ENCODE measurements at regions not wholly inside any gene's neighbourhood (a gene's known extent, or its start where the extent isn't known, plus 50 kb on each side); places are given as distances from the start of the nearest gene placed in this dataset.

DNA sequence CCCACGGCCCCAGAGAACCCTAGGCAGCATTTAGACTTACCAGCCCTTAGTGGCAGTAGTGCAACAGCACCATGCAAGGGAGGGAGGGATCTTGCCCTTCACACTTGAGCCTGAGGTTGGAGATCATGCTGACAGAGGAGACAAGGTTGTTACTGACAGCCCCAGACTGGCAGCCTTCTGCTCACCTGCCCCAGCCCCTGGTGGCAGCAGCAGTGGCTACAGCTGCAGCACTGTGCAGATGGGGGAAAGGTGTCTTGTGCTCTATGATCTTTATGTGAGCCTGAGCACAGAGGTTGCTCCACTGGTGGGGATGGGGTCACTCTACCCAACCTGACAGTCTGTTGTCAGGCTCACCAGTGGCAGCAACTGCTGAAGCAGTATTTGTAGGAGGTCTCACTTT, 501.2 kb upstream of the LRRTM4 start:
- no peak for DNase-seq (ENCODE audit: low read depth in 2 of 2)

DNA sequence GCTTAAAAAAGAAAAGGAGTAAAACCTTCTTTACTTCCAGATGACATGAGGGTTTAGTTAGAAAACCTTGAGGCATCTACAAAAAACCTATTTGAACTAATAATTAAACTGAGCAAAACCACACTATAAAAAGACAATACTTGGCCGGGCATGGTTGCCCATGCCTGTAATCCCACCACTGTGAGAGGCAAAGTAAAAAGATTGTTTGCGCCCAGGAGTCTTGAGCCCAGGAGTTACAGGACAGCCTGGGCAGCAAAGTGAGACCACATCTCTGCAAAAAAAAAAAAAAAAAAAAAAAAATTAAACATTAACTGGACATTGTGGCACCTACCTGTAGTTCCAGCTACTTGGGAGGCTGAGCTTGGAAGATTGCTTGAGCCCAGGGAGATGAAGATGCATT, 502.8 kb upstream of the LRRTM4 start:
- no peak for DNase-seq (ENCODE audit: low read depth in 2 of 2)

DNA sequence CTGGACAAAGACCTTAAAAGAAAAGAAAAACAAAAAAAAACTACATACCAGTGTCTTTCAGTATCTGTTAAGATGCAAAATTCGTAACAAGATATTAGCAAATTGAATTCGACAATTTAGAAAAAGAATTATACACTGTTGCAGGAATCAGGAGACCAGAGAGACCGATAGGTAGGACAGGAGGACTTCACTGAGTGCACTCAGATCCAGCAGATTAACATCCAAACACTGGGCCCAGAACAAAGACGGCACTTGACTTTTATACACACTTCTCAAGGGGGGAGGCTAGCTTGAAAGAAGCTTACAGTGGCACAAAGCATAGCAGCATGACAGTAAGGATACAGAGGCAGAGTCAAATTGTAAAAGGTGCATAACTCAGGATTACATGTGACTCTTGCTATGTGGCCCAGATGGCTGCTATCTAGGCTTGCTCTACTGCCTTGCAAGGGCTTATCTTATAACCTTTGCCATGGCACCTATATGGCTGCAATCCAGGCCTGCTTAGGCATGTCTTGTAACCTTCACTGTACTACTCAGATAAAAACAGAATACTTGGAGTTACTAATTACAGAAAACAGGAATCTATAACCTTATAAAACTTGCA, 507.3 kb upstream of the LRRTM4 start:
- no peak for DNase-seq (ENCODE audit: low read depth in 2 of 2)

DNA sequence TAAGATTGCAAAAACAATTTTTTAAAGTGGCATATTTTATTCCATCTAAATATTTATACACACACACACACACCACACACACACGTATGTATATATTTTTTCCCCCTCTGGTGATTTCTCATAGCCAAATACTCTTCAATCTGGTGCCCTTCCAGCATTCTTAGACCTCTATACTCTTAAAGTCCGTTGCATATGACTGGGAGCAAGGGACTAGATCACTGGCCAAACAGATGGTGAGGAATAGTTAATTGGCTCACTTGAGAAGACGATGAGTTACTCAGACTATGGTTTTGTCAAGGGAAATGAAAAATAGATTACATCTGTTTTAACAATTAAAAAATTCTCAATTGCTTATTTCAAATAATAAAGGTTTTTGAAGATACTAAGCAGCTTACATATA, 512.5 kb upstream of the LRRTM4 start:
- no peak for DNase-seq (ENCODE audit: low read depth in 2 of 2)

DNA sequence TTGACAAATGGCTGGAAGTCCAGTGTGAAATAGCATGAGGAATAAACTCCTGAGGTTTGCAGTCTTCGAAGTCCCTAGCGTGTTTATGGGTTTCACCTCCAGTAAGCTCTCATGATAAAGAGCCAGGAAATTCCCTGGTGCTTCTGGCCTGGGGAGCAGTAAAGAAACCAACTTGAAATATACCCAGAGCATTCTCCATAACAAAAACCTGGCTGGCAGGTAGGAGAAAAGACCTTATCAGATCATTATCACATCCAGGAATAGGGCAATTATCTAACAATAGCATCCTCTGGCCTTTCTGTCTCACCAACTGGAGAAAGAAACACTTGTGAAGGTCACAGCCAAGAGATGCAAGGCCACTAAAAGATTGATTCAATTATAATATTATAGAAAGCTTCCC, 513.6 kb upstream of the LRRTM4 start:
- DNase-seq (ENCODE audit: low read depth in 2 of 2) = no peak

DNA sequence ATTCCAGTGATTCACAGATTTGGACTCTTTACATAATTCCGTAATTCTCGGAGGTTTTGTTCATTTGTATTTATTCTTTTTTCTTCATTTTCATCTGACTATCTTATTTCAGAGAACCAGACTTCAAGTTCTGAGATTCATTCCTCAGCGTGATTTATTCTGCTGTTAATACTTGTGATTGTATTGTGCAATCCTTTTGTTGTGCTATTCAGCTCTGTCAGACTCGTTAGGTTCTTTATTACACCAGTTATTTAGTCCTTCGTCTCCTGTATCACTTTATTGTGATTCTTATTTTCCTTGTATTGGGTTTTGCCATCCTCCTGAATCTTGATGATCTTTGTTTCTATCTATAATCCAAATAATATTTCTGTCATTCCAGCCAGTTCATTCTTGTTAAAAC, 529.3 kb upstream of the LRRTM4 start:
- no peak for DNase-seq (ENCODE audit: low read depth in 2 of 2)

DNA sequence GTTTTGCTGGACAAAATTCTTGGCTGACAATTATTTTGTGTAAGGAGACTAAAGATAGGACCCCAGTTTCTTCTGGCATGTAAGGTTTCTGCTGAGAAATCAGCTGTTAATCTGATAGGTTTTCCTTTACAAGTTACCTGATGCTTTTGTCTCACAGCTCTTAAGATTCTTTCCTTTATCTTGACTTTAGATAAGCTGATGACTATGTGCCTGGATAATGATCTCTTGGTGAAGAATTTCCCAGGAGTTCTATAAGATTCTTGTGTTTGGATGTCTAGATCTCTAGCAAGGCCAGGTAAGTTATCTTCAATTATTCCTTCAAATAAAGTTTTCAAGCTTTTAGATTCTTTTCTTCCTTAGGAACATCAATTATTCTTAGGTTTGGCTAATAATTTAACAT, 534.8 kb upstream of the LRRTM4 start:
- no peak for DNase-seq (ENCODE audit: low read depth in 2 of 2)

DNA sequence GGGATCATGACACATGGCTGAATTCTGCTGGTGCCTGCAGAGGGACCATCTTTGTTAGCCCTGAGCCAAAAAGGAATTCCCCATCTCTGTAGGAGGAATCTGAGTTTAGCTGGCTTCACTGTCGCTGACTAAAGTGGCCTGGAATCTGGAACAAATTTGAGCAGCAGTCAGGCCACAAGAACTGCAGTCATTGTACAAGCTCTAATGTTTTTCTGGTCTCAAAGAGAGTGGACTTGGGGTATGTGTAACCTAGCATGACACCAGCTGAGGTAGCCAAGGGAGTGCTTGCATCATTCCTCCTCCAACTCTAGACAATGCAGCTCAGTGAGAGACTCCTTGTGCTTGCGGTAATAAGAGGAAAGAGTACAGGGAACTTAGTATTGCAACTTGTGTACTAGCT, 539.1 kb upstream of the LRRTM4 start:
- DNase-seq (ENCODE audit: low read depth in 2 of 2) = no peak

DNA sequence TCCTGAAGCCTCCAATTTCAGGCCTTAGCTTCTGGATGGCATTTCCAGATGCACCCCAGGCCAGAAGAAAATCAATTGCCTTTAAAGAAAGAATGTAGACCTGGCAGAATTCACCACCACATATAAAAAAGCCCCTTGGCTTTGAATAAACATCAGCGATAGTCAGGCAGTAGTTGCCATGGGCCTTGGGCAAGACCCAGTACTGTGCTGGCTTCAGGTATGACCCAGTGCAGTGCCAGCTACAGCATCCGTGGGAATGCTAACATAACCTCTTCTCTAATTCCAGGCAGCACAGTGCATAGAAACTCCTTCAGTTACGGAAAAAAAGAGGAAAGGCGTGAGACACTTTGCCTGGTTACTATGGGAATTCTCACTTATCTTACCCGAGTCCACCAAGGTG, 539.6 kb upstream of the LRRTM4 start:
- no peak for DNase-seq (ENCODE audit: low read depth in 2 of 2)

DNA sequence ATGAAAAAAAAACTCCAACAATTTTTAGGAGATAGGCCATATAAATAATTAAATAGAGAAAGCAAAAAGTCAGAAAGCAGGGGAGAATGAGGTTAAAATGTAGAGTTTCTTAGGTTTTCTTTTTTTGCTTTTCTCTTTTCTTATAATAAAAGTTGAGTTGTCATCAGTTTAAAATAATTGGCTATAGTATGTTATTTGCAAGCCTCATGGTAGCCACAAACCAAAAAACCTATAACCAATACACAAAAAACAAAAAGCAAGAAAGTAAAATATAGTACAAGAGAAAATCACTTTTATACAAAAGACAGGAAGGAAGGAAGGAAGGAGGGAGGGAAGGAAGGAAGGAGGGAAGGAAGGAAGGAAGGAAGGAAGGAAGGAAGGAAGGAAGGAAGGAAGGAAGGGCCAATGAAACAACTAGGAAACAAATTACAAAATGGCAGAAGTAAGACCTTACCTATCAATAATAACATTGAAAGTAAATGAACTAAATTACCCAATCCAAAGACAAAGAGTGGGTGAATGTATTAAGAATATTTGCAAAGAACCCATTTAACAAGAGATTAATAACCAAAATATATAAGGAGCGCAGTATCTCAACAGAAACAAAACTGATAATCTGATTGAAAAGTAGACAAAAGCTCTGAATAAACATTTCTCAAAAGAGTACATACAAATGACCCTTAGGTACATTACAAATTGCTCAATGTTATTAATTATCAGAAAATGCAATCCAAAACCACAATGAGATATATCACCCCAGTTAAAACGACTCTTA, 541.3 kb upstream of the LRRTM4 start:
- DNase-seq (ENCODE audit: low read depth in 2 of 2) = no peak

DNA sequence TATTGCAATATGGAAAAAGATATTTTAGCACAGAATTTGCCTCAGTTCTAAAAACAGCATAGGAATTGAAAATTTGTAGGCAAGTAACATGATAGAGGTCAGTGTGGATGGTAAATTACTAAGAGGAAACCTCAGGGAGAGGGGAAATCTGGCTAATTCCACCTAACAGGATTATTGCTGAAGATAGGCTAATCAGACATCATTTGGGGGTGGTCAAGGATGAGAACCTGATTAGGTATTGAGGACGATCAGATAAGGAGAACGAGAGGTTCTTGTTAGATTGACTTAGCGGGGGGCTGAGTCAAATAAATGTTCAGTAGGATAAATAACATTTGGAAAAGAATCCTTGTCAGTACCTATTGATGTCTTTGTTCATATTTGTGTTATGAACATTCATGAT, 543.2 kb upstream of the LRRTM4 start:
- no peak for DNase-seq (ENCODE audit: low read depth in 2 of 2)

DNA sequence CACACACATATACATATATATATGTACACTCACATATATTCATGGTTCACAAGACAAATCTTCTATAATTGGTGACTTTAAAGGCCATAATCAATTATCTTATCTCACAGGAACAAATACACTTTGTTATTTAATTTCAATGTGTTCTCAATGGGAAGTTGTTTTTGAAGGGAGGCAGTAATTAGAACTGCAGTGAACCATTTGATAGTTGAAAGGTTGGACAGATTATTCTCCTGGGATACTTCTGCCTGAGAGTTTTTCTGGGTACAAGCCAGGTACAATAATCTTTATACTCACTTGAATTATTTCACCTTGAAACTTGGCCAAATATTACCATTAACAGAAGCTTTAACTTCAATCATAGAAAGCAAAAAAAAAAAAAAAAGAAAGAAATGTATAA, 546.6 kb upstream of the LRRTM4 start:
- DNase-seq (ENCODE audit: low read depth in 2 of 2) = no peak

DNA sequence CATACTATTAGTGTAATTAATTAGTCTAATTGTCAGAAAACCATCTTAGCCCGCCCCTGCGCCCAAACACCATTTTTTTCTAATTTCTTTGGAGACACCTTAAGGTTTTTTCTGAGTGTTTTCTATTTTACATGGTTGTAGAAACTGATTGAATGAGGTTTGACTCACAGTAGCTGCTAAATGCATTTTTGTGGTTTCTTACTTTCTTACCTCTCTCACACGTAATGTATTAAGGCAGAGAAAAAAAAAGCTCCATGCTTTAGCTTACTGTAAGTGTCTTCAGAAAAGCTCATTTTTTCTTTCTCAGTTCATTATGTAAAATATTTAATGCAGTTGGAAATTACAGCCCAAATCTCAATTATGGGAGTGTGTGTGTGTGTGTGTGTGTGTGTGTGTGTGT, 548.5 kb upstream of the LRRTM4 start:
- DNase-seq (ENCODE audit: low read depth in 2 of 2) = no peak

DNA sequence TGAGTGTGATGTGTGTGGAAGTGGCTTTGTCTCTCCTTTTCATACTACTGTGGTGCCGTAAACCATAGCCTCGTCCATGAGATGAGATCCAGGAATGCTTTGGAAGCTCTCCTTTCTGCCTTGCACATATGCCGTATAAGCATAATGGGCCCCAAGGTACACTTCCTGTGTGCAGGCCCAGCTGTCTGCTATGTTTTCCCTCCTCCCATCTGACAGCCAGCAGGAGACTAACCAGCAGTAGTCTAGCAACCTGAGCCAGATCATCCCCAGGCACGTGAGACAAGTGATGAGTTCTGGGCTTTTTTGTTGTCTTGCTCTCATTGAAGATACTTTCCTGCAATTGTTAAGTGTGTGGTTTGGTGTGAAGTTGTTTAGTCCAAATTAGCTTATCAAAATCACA, 555.5 kb upstream of the LRRTM4 start:
- DNase-seq (ENCODE audit: low read depth in 2 of 2) = no peak

DNA sequence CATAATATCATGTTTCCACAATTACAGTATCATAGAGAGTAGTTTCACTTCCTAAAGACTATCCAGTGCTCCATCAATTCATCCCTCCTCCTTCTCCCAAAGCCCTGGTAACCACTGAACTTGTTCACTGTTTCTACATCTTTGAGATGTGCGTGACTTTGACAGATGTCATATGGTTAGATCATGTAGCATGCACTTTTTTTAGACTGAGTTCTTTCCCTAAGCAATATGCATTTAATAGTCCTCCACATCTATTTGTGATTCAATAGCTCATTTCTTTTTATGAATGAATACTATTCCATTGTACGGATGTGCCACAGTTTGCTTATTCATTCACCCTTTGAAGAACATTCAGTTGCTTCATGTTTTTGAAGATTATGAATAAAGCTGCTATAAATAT, 560.4 kb upstream of the LRRTM4 start:
- no peak for DNase-seq (ENCODE audit: low read depth in 2 of 2)

DNA sequence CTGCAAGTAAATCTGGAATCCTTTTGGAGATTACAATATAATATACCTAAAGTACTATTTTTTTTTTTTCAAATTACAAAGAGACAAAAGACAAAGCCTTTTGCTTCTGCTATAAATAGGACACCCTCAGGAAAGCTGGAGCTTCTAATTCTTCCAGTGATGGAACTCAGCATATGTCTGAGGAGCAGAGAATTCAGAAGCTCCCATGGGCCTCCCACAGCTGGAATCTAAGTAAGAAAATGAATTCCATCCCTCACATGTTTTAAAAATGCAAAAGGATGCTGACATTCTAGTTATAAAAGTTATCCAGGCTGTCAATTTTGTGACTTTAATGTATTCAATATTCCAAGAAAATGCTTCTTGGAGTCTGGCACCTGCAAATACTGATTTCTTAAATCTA, 571.3 kb upstream of the LRRTM4 start:
- DNase-seq (ENCODE audit: low read depth in 2 of 2) = no peak

DNA sequence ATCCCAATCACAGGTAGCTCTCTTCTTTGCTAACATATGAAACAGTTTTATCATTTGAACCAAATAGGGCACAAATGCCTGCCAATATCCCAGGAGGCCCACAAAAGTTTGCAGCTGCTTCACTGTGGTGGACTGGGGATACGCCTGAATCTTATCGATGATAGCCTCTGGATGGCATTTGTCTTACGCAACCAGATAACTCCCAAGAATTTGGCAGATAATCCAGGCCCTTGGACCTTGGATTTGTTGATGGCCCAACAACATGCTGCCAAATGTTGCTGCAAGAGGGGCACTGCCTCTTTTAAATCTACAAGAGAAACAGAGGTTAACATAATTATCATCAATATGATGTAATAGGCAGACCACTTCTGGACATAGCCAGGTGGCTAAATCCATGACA, 587.1 kb upstream of the LRRTM4 start:
- DNase-seq (ENCODE audit: low read depth in 2 of 2) = no peak

DNA sequence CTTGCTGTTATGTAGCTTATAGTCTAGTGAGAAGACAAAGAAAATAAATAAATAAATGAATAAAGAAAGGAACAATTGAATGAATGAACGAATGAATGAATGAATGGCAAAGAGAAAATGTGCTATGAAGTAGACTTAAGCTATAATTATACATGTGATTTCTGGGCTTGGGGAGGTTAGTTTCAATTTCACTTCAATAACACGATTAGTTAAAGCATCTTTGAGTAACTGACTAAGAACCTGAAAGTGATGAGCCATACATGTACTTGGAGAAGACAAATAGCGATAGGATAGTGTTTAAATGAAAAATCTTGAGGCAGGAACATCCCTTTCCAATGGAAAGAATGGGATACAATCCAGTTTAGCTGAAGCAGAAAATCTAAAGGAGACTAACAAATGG, 593.1 kb upstream of the LRRTM4 start:
- DNase-seq (ENCODE audit: low read depth in 2 of 2) = no peak

DNA sequence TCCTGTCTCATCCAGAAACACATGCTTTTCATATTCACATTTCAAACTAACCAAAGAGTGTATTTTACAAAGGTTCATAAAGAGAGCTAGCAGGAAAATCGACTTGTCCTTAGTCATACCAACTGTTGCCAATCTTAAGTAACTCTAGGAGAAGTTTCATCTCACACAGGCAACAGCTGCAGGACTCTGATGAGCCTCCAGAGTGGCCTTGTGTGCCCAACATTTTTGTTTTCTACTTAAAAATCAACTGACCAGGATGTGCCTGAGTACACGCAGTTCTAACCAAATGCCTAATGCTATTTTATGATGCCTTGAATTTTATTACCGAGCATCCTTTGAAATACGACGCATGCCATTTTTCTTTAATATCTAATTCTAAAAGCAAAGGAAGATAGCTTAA, 595.9 kb upstream of the LRRTM4 start:
- DNase-seq (ENCODE audit: low read depth in 2 of 2) = no peak

DNA sequence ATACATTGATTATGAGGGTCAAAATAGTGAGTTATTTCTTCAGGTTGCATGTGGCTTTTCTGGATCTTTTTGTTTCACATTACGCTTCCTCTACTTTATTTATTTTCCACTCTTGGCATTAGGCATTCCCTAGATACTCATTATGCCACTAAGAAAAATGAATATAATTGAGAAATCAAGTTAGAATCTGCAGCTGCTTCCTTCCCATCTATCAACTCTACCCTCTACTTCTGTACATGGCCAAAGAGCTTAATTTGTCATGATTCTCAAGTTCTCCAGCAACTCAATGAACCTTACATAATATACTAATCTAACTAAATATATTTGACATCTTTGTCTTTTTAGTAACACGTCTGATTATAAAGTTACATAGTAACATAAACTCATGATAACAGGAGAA, 598.1 kb upstream of the LRRTM4 start:
- DNase-seq (ENCODE audit: low read depth in 2 of 2) = no peak

DNA sequence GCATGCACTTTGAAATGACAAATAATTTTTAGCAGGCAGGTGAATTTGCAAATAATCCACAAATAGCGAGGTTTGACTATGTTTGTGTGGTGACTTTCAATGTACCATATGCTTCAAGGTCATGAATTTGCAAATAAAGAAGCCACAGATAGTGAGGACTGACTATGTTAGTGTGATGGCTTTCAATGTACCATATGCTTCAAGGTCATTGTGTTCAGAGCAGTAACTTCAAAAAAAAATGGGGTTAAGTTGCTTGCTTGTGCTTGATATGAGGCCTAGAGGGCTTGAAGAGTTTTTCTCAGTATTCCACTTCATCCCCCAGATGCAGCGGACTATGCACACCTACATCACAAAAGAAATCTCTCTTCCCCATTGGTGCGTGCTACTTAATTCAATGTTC, 602.9 kb upstream of the LRRTM4 start:
- no peak for DNase-seq (ENCODE audit: low read depth in 2 of 2)

DNA sequence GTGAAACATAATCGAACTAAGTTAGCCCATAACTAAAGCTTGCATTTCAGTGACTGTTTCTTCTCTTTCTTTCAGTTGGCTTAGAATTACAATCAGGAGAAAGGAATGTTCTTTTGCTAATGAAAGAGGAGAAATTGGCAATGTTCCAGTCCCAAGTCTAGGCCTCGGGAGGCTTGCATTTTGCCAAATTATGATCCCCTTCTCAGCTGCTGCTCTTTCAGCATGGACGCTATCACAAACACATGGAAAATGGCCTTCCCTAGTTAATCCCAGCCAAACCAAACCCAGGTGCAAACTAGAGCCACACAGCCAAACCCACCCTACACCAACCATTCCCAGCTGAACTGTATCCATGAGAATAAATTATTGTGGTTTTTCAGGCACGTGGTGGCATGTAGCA, 605.2 kb upstream of the LRRTM4 start:
- no peak for DNase-seq (ENCODE audit: low read depth in 2 of 2)
